NCI-H1092 treated with DMSO at 0.1 percent for 48 hours (cell line): ENCODE measurements at regions not wholly inside any gene's neighbourhood (a gene's known extent, or its start where the extent isn't known, plus 50 kb on each side); places are given as distances from the start of the nearest gene placed in this dataset.
"Not testable (repeated sequence)": the region's sequence is repeated elsewhere in the genome, so short reads cannot be mapped to it uniquely, and the experiment has no call there.

Experiments used
- DNase-seq: peaks from one replicate; lab custom pipeline; 2025; lab: John Stamatoyannopoulos, UW

DNA sequence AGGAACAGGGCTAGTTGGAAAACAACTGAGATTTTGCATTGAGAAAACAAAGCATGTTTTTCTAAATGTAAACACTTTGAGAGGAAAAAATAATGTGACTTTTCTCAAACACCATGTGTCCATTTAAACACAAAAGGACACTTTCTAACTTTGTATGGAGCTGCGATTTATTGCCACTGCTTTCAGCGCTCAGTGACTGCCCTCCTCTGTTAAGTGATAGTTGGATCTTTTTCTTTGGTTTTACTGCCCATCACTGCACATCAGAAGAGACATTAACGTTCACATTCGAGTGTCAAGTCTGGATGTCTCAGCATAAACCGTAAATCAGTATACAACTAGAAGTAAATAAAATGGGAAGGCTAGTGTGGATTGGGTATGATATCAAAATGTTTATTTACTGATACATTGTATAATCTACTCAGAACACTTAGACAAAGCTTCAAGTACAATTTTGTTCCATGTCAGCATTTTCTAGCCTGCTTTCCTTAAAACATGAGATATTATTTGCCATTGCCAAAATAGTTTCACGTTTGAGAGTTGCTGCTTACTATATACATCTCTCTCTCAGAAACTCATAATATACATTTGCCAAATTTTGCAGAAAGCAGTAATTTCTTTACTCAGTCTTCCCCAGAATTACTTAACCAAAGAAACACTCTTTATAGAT is 237.6 kb downstream of the IKZF2 start:
- DNase-seq = no peak

DNA sequence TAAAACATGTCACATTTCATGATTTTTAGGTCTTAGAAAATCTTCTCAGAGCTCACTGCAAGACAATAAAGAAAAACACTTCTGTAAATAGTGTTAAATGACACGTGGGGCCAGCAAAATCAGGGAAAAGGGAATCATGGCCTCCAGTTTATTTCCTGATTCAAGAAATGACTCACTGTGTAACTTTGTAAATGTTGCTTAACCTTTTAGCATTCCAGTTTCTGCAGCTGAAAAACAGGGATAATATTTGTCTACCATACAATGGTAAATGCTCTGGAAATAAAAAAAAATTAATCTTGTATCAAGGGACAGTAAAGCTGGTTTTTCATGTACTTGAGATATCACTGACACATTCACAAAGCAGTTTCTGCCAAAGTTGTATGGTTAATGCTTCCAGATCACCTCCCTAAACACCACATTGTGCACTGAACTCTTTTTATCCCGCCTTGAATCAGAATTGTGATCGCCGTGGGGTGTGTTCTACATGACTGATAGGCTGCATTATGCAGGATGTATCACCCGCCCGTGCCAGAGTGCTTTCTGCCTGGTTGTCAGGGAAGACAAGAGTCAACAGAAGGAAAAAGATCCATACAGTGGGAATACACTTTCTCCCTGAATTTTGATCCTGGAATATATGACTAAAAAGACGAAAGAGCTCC is 238.8 kb downstream of the IKZF2 start:
- DNase-seq = no peak

DNA sequence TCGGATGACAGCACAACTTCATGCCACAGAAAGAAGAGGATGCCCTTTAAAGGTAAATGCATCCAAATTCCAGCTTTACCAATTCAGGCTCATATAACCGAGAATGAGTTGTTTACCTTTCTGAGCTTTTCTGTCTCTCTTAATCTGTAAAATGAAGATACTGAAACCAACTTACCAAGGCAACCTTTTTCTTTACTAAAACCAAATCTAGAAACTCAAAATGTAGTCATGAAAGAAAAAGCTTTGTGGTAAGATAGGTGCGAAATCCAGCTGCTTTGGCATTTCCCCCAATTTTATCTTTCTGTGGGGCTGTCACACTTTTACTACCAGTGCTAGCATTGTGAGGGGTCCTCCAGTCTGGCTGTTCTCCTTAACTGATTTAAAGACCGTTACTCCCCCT is 240.4 kb downstream of the IKZF2 start:
- no peak for DNase-seq

DNA sequence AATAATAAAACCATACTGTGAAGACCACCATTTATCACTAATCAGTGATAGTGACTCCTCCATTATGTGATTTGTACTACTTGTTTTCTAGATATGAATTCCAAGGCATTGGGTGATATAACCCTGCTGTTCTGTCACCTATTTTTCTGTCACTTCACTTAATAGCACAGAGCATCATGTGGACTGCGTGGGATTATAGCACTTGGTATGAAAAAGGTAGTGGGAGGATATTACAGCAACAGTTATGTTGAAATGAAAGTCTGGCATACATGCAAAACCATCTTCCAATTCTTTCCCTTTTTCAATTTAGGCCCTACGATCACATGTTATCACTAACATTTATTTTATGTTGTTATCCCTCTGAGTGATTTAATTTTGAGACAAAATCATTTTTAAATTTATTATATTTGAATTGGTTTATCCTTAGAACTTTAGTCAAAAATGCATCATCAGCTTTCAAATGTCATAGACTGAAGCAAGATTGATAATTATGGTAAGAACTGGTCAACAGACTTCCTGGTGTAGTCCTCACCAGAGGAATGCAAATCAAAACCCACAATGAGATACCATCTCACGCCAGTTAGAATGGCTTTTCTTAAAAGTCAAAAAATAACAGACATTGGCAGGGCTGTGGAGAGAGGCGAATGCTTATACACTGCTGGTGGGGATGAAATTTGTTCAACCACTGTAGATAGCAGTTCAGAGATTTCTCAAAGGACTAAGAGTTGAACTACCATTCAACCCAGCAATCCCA is 242.6 kb downstream of the IKZF2 start:
- no peak for DNase-seq

DNA sequence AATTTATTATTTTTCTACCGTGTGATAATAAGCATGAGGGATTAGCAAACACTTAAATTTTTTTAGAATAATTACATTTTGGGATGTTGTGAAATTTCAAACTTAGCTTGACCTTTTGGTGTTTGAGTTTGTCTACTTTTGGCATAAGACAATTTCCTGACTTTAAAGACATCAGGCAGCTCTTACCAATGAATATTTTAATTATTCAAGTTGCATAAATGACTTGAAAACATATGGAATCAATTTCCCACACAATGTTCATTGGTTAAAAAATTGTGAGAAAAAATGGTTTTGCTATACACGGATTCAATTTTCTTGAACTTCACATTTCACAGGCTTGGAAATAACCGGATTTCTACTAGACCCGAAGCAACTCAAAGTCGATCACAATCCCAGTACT is 243.4 kb downstream of the IKZF2 start:
- no peak for DNase-seq

DNA sequence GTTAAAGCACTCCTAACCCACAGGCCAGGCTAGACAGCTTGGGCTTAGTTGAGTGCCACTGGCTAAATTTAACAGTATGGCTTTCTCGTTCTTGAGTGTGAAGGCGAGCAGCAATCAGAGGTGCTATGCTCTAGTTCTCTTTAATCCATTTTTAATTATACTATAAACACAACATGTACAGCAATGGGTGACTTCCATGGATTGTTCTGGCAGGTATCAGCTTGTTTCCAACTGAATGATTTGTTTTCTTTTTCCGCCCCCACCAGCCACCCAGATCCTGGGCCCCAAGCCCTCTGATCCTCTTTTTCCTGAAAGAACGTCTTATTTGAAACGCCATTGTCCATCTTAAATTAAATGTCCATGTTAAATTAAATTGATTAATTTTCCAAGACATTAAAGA is 244.8 kb downstream of the IKZF2 start:
- DNase-seq = no peak

DNA sequence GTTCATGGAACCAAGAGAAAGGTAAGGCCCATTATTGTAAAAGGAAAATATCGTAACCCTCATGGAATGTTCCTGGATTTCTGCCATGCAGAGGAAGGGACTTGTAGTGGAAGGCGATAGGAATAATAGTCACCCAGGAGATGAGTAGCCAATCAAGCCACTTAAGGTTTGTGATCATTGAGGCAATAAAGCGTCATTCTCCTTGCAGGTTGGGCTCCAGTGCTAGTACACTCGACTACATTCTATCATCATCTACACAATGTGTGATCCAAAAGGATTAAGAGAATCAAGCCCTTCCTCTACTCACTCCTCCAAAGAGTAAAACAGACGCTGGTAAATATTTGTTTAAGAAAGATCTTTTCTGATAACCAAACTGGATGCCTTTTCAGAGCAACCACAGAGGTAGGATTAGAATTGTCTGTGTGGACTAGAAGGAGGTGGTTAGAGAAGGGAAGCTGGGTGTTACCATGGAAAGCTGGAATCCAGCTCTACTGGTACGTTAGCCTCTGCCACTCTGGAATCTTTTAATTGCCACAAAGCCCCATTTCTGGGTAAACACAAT is 245.7 kb downstream of the IKZF2 start:
- DNase-seq = peak; percentile 56

DNA sequence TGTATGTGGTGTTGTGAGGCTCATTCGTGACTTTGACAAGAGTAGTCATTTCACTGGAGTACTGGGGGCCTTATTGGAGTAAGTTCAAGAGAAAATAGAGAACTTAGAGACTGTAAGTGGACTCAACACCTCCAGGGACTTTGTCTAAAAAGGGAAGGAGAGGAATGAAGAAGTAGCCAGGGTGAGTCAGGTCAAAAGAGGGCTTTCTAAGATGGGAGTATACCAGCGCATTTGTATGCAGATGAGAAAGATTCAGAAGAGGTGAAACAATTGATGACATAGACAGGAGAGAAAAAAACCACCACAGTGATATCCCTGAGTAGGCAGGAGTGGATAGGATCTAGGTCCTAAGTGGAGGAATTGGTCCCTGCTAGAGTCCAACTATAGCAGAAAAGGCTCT is 246.8 kb downstream of the IKZF2 start:
- no peak for DNase-seq

DNA sequence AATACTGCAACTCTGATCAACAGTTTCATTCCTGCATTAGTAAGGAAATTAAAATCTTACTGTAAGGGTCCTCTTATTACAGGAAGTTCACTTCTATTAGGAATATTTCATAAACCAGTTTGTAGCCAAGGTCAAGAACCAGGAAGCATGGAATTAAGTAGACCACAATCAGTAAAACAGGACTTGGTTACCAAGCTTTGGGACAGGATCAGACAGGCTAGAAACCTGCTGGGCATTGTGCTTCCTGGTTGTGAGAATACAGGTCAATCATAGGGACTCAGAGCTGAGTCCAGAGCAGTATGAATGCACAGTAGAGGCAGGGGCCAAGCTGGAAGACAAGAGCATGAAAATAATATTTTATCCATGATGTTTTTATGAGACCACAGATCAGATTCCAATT is 248.0 kb downstream of the IKZF2 start:
- no peak for DNase-seq

DNA sequence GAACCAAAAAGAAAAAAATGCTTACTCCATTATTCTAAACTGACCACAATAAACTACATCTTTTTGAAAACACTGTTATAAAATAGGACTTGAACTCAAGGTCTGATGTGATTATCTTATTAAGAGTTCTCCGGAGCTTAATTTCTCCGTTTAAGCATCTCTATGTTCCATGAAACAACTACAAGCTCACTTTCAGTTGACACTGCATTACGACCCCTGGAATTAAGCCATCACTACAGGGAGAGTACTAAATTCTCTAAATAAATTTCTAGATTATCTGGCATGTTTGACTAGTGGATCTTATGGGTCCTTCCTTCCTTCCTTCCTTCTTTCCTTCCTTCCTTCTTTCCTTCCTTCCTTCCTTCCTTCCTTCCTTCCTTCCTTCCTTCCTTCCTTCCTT is 249.0 kb downstream of the IKZF2 start:
- no peak for DNase-seq

DNA sequence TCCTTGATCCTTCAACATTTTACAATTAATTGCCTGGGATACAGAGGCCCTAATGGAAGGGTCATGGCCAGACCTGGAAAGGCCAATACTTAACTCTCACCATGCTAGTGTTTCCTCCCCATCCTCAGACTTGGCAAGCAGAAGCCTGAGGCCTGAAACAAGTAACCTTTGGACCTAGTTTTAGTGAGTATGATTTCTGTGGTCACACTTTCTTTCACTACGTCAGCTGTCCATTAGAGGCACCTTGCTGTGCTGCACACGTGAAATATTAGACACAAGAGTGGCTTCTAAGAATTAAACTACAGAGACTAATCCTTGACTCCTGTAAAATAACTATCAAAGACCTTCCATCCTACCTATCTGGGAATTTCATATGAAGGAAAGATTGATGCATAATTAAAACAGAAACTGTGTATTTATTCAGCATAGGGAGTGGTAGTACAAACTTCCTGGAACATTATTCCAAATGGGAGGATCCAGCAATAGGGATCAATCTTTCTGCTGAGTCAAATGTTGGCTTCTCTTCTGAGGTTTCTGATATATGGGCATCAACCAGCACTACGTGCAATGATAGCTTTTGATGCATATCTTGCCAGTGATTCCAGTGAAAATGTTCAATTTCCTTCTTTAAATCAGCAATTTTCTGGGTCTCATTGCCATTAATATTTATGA is 249.7 kb downstream of the IKZF2 start:
- no peak for DNase-seq

DNA sequence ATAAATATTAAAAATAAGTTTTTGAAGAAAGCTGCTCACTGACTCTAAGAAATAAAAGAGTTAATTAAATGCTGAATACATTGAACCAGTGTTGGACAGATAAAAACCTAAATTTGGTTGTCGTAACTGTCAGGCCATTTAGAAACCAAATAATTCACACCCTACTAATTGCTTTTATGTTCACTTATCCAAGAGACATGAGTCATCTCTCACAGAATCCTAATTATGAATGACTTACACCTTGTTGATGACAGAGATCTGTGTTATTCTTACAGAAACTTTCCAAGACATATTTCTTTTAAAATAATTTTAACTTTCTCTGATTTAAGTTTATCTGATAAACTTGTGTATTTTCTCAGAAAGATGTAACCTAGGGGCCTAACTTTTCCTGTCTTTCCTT is 250.7 kb downstream of the IKZF2 start:
- DNase-seq = no peak

DNA sequence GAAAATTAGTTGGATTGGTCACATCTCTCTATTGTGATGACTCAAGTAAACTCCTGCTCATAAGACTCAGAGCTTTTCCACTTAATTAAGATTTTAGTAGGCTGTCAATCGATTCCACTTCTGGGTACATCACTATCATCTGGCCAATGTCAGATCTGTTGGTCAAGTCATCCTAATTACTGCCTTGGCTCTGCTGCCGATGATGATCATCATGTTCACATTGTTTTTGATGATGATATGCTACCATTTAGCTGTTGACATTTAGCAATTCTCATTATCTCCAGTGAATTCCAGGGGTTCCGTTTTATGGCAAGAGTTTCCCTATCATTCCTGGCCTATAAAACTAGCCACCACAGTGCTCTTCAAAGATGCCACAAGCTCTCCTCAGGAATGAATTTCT is 253.4 kb downstream of the IKZF2 start:
- DNase-seq = no peak

DNA sequence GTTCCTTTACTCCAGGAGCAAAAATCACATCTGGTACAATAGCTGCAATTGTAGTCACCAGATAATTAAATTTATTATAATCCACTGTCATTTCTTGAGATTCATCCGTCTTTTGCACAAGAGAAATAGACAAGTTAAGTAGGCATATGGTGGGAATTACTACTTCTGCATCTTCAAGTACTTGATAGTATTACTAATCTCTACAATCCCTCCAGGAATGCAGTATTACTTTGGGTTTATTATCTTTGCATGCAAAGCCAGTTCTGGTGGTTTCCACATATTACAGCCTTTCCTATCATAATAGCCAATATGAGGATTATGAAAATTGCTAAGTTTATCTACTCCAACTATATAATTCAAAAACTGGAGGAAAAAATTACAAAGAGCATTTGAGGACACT is 254.1 kb downstream of the IKZF2 start:
- no peak for DNase-seq

DNA sequence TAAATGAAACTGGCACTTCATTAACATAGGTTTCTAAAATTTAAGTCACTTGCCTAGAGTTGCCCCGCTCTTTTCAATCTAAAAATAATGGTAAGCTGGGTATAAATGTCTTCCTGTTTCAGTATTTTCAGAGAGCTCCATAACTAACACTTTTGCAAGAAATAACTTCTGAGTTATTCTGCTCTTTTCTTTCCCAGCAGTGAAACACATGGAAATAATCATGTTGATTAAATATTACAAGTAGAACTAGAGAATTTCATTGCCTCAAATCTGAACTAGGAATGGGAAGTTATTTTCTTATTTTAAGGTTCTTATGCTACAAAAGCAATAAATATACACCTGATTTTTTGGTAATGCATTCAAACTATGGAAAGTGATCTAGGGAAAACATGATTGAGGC is 257.4 kb downstream of the IKZF2 start:
- DNase-seq = no peak

DNA sequence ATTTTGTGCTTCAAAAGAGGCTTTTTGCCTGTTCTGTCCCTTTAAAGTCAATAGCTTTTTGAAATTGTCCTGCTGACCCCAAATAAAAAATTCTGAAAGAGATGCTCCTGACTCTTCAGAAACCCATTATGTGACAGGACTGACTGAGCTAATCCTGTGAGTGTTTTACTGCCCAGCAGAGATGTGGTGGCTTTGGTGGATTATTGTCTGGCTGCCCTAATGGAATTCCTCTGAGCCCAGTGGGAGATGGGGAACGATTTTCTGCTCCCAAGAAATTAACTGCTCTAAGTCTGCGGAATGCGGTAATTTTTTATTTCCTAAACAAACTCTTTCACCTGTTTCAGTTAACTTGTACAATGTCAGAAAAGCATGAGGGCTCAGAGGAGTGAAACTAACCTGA is 258.2 kb downstream of the IKZF2 start:
- DNase-seq = no peak

DNA sequence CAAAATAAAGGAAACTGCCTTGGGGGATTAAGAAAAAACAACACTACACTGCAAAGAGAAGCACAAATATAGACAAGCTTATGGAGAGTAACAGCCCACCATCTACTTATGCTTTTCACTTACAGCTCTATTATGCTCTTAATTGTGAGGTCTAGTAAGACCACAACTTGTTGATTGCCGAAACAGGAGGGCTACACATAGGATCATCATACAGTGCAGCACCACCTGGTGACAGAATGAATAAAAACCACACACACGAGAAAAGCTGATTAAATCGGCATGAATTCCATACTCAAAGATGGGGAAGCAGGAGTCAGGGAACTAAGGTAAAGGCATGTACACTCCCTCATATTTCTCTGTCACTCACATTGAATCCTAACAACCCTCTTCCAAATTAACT is 259.2 kb downstream of the IKZF2 start:
- peak; percentile 14 for DNase-seq

DNA sequence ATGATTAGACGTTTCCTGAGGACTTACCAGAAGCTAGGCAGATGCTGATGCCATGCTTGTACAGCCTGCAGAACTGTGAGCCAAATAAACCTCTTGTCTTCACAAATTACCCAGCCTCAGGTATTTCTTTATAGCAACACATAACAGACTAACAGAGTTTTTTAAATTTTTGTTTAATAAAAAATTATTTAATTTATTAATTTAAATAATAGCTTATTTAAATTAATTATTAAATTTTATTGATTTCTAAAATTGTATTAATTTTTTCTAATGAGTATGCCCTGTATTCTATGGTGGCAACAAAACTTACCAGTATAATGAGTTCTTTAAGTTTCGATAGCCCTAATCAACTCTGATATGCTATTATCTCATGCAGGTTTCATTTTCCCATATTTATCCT is 259.8 kb downstream of the IKZF2 start:
- no peak for DNase-seq

DNA sequence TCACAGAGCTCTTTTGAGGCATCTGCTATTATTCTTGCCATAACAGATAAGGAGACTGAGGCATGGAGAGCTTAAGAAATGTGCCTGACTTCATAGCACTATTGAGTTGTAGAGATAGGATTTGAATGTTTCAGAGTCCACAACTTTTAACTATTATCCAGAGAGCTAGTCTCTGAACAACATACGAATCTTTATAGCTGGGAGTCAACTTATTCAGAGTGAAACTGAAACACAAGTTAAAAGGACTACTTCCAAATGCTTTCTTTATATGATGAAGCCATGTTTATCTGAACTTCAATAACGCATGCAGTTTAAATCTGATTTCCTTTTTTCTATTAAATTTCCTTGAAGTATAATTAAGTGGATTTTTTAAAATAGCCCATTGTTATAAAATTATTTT is 268.8 kb downstream of the IKZF2 start:
- no peak for DNase-seq

DNA sequence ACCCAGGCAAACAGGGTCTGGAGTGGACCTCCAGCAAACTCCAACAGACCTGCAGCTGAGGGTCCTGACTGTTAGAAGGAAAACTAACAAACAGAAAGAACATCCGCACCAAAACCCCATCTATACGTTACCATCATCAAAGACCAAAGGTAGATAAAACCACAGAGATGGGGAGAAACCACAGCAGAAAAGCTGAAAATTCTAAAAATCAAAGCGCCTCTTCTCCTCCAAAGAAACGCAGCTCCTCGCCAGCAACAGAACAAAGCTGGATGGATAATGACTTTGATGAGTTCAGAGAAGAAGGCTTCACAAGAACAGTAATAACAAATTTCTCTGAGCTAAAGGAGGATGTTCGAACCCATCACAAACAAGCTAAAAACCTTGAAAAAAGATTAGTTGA is 274.9 kb downstream of the IKZF2 start:
- DNase-seq = not testable (repeated sequence)

DNA sequence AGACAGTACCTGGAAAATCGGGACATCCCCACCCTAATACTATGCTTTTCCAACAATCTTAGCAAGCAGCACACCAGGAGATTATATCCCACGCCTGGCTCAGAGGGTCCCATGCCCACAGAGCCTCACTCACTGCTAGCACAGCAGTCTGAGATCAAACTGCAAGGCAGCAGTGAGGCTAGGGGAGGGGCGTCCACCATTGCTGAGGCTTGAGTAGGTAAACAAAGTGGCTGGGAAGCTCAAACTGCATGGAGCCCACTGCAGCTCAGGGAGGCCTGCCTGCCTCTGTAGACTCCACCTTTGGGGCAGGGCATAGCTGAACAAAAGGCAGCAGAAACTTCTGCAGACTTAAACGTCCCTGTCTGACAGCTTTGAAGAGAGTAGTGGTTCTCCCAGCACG is 275.5 kb downstream of the IKZF2 start:
- not testable (repeated sequence) for DNase-seq

DNA sequence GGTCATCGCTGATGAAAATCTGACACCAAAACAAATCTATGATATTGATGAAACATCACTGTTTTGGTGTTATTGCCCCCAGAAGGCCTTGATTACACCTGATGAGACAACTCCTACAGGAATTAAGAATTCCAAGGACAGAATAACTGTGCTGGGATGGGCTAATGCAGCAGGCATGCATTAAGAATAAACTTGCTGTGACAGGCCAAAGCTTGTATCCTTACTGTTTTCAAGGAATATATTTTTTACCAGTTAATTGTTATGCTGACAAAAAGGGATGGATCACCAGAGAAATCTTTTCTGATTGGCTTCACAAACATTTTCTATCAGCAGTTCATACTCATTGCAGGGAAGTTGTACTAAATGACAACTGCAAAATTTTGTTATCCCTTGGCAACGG is 278.2 kb downstream of the IKZF2 start:
- no peak for DNase-seq

DNA sequence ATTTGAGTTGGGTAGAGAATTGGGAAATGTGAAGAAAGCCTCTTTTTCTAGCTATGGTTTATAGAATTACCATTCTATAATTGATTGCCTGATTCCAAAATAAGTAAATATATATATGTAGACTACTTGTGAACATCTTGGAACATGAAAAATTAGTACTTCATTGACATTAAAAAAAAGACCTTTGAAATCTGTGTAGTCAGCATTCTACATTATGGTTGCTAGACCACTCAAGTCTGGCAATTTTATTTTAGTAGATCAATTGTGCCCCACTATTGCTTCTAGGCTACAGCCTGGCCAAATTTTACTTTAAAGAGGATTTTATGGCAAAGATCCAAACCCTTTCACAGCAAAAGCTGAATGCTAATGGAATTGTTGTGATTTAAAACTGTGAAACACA is 279.8 kb downstream of the IKZF2 start:
- no peak for DNase-seq
